ENCODE measurements at regions not wholly inside any gene's neighbourhood (a gene's known extent, or its start where the extent isn't known, plus 50 kb on each side); places are given as distances from the start of the nearest gene placed in this dataset.

DNA sequence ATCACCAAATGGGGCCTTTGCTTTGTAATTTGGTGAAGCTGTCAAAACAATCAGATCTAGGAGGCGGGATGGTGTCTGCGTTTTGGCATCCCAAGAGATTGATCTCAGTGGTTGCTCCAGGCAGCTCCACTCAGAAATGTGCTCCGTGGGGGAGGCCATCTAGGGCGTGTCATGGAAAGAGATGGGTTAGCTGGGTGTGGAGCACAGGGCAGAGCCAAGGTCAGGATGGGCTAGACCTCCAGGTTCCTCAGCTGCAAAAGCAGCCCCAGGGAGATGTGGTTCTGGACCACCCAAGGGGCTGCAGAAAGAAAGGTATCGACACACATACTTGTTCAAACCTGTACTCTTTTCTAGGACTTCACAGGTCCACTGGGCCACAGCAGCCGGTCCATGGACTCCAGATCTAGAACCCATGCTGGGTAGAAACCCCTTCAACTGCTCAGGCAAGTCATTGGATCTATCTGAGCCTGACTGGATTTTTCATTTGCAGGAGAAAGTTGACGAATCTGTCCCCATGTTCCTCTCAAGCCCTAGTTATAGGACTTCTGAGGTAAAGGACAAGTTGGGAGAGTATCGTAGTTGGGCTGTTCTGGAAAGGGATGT lies 270.2 kb upstream of the RPL38 start:
- Histone ChIP-seq H3K36me3 (no peaks in the 10 kb centered on the region), H3K27me3 (peaks cover 8% of the 10 kb centered on the region), H3K4me1 (no peaks in the 10 kb centered on the region), H3K9me3 (no peaks in the 10 kb centered on the region), H3K4me3 (no peak overlapping the region), H3K27ac (no peak overlapping the region)
- WGBS, 2 donors (ENCODE audit: low coverage in 1 of 2), result 82 to 100% methylated on average over 1 to 8 of the region's 8 CpGs
- DNase-seq, result no peak
- TF ChIP-seq EP300 (IDR thresholded peaks at IDR 0.05; ENCODE audit: low read depth) (no peak), POLR2AphosphoS5 (IDR thresholded peaks at IDR 0.05) (no peak), POLR2A (IDR thresholded peaks at IDR 0.05) (no peak)
- TF ChIP-seq, protein P1, sequence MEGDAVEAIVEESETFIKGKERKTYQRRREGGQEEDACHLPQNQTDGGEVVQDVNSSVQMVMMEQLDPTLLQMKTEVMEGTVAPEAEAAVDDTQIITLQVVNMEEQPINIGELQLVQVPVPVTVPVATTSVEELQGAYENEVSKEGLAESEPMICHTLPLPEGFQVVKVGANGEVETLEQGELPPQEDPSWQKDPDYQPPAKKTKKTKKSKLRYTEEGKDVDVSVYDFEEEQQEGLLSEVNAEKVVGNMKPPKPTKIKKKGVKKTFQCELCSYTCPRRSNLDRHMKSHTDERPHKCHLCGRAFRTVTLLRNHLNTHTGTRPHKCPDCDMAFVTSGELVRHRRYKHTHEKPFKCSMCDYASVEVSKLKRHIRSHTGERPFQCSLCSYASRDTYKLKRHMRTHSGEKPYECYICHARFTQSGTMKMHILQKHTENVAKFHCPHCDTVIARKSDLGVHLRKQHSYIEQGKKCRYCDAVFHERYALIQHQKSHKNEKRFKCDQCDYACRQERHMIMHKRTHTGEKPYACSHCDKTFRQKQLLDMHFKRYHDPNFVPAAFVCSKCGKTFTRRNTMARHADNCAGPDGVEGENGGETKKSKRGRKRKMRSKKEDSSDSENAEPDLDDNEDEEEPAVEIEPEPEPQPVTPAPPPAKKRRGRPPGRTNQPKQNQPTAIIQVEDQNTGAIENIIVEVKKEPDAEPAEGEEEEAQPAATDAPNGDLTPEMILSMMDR (IDR thresholded peaks at IDR 0.05), result no peak
- in situ Hi-C loops (cut with MboI; ENCODE audit: low pct_ligation_motif_present in 1 of 4, low pct_unique_long_range_greater_than_20kb in 1 of 4, low sequenced_read_pairs in 3 of 4) (no loop called here), intact Hi-C loops (cut with DNase I; ENCODE audit: low total_unique reads) (no loop called here)

DNA sequence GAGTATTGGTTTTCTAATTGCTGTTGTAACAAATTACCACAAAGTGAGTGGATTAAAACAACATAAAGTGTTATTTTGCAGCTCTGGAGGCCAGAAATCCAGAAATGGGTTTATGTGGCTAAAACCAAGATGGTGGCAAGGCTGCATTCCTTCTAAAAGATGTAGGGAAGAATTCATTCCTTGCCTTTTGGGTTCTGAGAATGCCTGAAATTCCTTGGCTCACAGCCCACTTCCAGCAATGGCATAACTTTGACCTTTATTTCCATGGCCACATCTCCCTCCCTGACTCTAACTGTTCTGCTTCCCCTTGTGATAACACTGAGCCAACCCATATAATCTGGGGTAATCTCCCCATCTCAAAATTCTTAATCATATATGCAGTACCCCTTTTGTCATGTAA lies 269.6 kb upstream of the RPL38 start:
- TF ChIP-seq POLR2A (IDR thresholded peaks at IDR 0.05), result no peak
- no peak for TF ChIP-seq POLR2AphosphoS5 (IDR thresholded peaks at IDR 0.05)
- TF ChIP-seq EP300 (IDR thresholded peaks at IDR 0.05; ENCODE audit: low read depth), result no peak
- TF ChIP-seq, protein P1 (IDR thresholded peaks at IDR 0.05), result no peak
- no peaks in the 10 kb centered on the region for H3K4me1 ChIP-seq
- in situ Hi-C loops (cut with MboI; ENCODE audit: low pct_ligation_motif_present in 1 of 4, low pct_unique_long_range_greater_than_20kb in 1 of 4, low sequenced_read_pairs in 3 of 4), result no loop called here
- DNase-seq, result no peak
- H3K27ac ChIP-seq, result no peak overlapping the region
- no peaks in the 10 kb centered on the region for H3K9me3 ChIP-seq
- no peak overlapping the region for H3K4me3 ChIP-seq
- intact Hi-C loops (cut with DNase I; ENCODE audit: low total_unique reads), result no loop called here
- no peaks in the 10 kb centered on the region for H3K36me3 ChIP-seq
- H3K27me3 ChIP-seq, result peaks cover 8% of the 10 kb centered on the region

DNA sequence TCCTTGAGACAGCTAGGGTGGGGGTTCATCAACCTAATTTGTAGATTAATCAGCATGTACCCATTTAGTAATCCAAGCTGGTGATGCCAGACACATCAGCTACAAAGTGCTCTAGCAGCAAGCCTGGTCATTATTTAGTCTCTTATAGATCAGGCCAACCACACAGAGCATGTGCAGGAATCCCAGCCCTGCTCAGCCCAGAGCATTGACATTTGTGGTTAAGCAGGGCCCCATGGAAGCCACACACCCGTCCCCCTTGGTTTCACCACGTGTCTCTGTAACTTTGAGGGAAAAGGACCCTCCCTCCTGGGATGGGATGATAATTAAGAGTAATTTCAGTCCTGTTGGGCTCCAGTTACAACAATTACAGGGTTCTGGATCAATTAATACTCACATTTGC lies 268.8 kb upstream of the RPL38 start:
- Histone ChIP-seq H3K4me3 (no peak overlapping the region), H3K27me3 (no peaks in the 10 kb centered on the region), H3K36me3 (no peaks in the 10 kb centered on the region), H3K27ac (no peak overlapping the region), H3K4me1 (no peaks in the 10 kb centered on the region), H3K9me3 (no peaks in the 10 kb centered on the region)
- in situ Hi-C loops (cut with MboI; ENCODE audit: low pct_ligation_motif_present in 1 of 4, low pct_unique_long_range_greater_than_20kb in 1 of 4, low sequenced_read_pairs in 3 of 4) (no loop called here), intact Hi-C loops (cut with DNase I; ENCODE audit: low total_unique reads) (no loop called here)
- no peak for TF ChIP-seq POLR2AphosphoS5 (IDR thresholded peaks at IDR 0.05)
- TF ChIP-seq POLR2A (IDR thresholded peaks at IDR 0.05), result no peak
- TF ChIP-seq EP300 (IDR thresholded peaks at IDR 0.05; ENCODE audit: low read depth), result no peak
- TF ChIP-seq, protein P1 (IDR thresholded peaks at IDR 0.05), result no peak
- DNase-seq, result no peak
- 23% methylated on average over 2 of the region's 2 CpGs; no CpG with 5 or more reads in 1 of the 2 donors for WGBS, 2 donors (ENCODE audit: low coverage in 1 of 2)

DNA sequence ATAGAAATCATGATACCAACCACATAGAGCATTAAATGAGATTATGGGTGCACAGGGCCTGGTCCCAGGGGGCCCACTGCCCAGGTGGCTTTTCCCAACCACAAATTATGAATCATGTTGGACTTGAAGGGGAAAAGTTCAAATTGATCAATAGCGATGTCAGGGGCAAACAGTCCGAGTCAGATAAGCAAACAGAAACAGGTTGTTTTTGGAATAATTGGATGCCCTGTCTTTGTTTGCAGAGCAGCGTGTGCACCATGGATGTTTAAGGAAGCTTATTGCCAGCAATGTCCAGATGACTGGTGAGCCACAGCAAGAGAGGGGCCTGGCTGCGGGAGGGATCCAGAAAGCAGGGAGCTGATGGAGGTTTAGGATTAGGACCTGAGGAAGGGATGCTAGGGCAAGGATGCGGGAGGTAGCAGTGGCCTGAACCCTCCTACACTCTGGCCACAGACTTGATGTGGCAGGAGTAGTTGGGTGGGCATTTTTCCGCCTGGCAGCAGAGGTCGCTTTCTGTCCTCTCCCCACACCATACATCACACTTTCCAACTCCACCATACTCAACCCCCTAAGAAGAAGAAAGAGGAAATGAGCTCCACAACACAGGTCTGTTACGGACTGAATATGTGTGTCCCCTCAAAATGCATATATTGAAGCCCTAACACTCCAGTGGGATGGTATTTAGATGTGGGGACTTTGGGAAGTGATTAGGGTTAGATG lies 266.4 kb upstream of the RPL38 start:
- no peaks in the 10 kb centered on the region for H3K36me3 ChIP-seq
- intact Hi-C loops (cut with DNase I; ENCODE audit: low total_unique reads) (no loop called here), in situ Hi-C loops (cut with MboI; ENCODE audit: low pct_ligation_motif_present in 1 of 4, low pct_unique_long_range_greater_than_20kb in 1 of 4, low sequenced_read_pairs in 3 of 4) (no loop called here)
- H3K9me3 ChIP-seq, result no peaks in the 10 kb centered on the region
- H3K4me3 ChIP-seq, result no peak overlapping the region
- H3K27me3 ChIP-seq, result peaks cover 3% of the 10 kb centered on the region
- TF ChIP-seq, protein P1 (IDR thresholded peaks at IDR 0.05), result no peak
- TF ChIP-seq EP300 (IDR thresholded peaks at IDR 0.05; ENCODE audit: low read depth) (no peak), POLR2AphosphoS5 (IDR thresholded peaks at IDR 0.05) (no peak), POLR2A (IDR thresholded peaks at IDR 0.05) (no peak)
- no peak overlapping the region for H3K27ac ChIP-seq
- no peaks in the 10 kb centered on the region for H3K4me1 ChIP-seq
- no peak for DNase-seq
- 82% methylated on average over 6 to 8 of the region's 8 CpGs for WGBS, 2 donors (ENCODE audit: low coverage in 1 of 2)

Measured in transverse colon (tissue), 4 donors.